Activated T-helper 2 cell treated with anti-CD3 and anti-CD28 coated beads, Interferon-gamma antibody, Interleukin-2, Interleukin-4, amounts not matched to agents 10 μg/mL and 5 μg/mL and 100 μg/mL, durations not matched to agents 14 hours and 24 hours and 36 hours (primary cell): ENCODE measurements at regions not wholly inside any gene's neighbourhood (a gene's known extent, or its start where the extent isn't known, plus 50 kb on each side); places are given as distances from the start of the nearest gene placed in this dataset.
A peak's percentile ranks its signal among the peaks of the same experiment; 100 is the strongest.
"Not testable (repeated sequence)": the region's sequence is repeated elsewhere in the genome, so short reads cannot be mapped to it uniquely, and the experiment has no call there.

ENCODE experiments used
- DNase-seq: peaks from one replicate; pipeline ENCODE4 v3.0.0; 2021; ENCODE audit warnings: low spot score
- H3K27ac Mint-ChIP-seq: one replicate; pipeline ENCODE4 v1.8.0; 2021; ENCODE audit warnings: mixed read lengths
- H3K27me3 Mint-ChIP-seq: one replicate; pipeline ENCODE4 v1.8.0; 2021; ENCODE audit warnings: low read depth, mixed read lengths
- H3K36me3 Mint-ChIP-seq: one replicate; pipeline ENCODE4 v1.8.0; 2021; ENCODE audit warnings: low read depth, mixed read lengths
- H3K4me1 Mint-ChIP-seq: one replicate; pipeline ENCODE4 v1.8.0; 2021; ENCODE audit warnings: low read depth, mixed read lengths
- H3K4me3 Mint-ChIP-seq: one replicate; pipeline ENCODE4 v1.8.0; 2021; ENCODE audit warnings: low read depth, mild to moderate bottlenecking, moderate library complexity, mixed read lengths
- H3K9me3 Mint-ChIP-seq: one replicate; pipeline ENCODE4 v1.8.0; 2021; ENCODE audit warnings: mixed read lengths
- intact Hi-C: fragments of 100-400 bp; cut with micrococcal nuclease; formaldehyde crosslinking; loops from one replicate; pipeline ENCODE4 v1.15.1; 2023

DNA sequence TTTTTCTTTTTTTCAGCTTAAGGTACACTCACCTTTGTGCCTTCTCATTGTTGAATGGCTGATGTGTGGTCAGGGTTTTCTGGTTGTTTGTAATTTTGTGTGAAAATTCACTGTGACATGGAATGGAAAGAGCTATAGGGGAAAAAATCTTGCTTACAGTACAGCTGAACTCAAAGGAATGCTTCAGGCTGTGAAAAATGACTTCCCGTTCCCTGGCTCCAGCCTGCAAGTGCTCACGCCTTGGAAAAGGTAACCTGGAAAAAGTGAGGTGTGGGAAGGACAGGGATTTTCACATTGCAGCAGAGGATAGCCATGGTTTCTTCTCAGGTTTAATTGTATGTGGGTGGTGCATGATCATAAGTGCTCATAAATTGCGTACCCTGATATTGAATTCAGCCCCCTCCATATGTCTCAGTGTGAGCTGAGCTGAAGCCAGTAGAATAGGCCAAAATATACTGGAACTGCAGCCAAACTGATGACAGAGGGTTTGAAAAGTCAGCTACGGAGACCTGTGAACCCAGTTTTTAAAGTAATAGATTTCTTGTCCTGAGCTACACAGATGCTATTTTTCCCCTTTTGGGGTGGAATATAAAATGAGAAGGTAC is 228.7 kb upstream of the RASGRP1 start:
- no peak overlapping the region for H3K27ac Mint-ChIP-seq
- no peaks in the 10 kb centered on the region for H3K36me3 Mint-ChIP-seq

DNA sequence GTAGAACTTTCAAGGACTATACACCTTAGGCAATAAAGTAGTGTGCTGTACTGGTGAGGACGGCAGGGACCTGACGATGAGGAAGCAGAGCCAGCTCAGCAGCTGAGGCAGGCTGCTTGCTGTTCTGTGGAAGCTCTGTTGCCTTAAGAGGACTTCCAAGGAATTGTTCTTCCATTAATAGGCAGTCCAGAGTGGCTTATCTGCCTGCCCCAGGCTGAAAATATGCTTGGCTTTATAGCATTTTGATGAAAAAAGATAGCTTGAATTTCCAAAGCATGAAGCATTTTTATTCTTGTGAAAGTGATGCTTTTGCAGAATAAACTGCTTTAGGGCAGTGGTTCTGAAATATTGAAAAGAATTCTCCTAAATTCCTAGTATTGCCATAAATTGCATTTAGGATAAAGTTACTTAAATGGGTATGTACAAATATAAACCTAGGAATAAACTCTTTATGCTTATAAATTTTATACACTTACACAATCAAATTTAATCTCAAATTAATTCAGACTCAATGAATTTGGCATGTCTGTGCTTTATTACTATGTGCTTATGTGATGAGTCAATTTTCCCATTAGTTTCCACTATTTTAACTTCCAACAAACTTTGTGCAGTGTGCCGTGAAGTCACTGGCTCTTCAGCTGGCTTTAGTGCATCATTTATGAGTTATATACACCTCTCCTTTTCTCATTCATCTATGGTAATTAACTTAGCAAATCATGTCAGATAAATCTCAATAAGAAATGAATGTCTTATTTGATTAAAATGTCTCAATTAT is 231.0 kb upstream of the RASGRP1 start:
- no peaks in the 10 kb centered on the region for H3K9me3 Mint-ChIP-seq
- H3K4me1 Mint-ChIP-seq = no peaks in the 10 kb centered on the region
- intact Hi-C loops = no loop called here
- no peak for DNase-seq
- H3K27me3 Mint-ChIP-seq = peaks cover 14% of the 10 kb centered on the region
- no peak overlapping the region for H3K27ac Mint-ChIP-seq
- H3K36me3 Mint-ChIP-seq = no peaks in the 10 kb centered on the region
- no peak overlapping the region for H3K4me3 Mint-ChIP-seq

More for the DNA sequence above, 228.7 kb upstream of the RASGRP1 start:
- intact Hi-C loops = no loop called here
- DNase-seq = no peak
- Mint-ChIP-seq H3K4me1 (no peaks in the 10 kb centered on the region), H3K27me3 (peaks cover 7% of the 10 kb centered on the region), H3K4me3 (no peak overlapping the region), H3K9me3 (no peaks in the 10 kb centered on the region)

DNA sequence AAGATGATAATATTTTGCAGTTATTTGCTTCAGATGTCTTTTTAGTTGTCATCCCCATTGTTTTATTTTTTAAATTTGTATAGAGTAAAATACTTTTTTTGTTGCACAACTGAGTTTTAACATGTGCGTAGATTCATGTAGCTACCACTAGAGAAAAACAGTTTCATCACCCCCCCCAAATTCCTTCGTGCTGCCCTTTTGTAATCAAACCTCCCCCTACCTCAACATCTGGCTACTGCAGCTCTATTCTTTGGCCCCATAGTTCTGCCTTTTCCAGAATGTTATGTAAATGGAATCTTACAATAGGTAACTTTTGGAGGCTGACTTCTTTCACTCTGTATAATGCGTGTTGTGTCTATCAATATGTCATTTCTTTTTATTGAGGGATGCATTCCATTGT is 232.0 kb upstream of the RASGRP1 start:
- Mint-ChIP-seq H3K4me1 (no peaks in the 10 kb centered on the region), H3K27me3 (peaks cover 14% of the 10 kb centered on the region), H3K36me3 (no peaks in the 10 kb centered on the region), H3K4me3 (no peak overlapping the region), H3K27ac (no peak overlapping the region), H3K9me3 (no peaks in the 10 kb centered on the region)
- intact Hi-C loops = no loop called here
- no peak for DNase-seq

DNA sequence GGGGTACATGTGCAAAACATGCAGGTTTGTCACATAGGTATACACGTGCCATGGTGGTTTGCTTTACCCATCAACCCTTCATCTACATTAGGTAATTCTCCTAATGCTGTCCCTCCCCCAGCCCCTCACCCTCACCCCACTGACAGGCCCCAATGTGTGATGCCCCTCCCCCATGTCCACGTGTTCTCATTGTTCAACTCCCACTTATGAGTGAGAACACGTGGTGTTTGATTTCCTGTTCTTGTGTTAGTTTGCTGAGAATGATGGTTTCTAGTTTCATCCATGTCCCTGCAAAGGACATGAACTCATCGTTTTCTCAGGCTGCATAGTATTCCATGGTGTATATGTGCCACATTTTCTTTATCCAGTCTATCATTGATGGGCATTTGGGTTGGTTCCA is 232.9 kb upstream of the RASGRP1 start:
- DNase-seq, H3K9me3 Mint-ChIP-seq, H3K4me3 Mint-ChIP-seq, intact Hi-C loops, H3K27ac Mint-ChIP-seq, H3K36me3 Mint-ChIP-seq, H3K4me1 Mint-ChIP-seq: not testable (repeated sequence)
- H3K27me3 Mint-ChIP-seq = peaks cover 20% of the 10 kb centered on the region

DNA sequence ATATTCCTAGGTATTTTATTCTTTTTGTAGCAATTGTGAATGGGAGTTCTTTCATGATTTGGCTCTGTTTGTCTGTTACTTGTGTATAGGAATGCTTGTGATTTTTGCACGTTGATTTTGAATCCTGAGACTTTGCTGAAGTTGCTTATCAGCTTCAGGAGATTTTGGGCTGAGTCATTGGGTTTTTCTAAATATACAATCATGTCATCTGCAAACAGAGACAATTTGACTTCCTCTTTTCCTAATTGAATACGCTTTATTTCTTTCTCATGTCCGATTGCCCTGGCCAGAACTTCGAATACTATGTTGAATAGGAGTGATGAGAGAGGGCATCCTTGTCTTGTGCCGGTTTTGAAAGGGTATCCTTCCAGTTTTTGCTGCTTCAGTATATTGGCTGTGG is 234.6 kb upstream of the RASGRP1 start:
- H3K27ac Mint-ChIP-seq, H3K4me3 Mint-ChIP-seq, H3K9me3 Mint-ChIP-seq, intact Hi-C loops, H3K36me3 Mint-ChIP-seq, DNase-seq, H3K4me1 Mint-ChIP-seq: not testable (repeated sequence)
- H3K27me3 Mint-ChIP-seq = peaks cover 16% of the 10 kb centered on the region

DNA sequence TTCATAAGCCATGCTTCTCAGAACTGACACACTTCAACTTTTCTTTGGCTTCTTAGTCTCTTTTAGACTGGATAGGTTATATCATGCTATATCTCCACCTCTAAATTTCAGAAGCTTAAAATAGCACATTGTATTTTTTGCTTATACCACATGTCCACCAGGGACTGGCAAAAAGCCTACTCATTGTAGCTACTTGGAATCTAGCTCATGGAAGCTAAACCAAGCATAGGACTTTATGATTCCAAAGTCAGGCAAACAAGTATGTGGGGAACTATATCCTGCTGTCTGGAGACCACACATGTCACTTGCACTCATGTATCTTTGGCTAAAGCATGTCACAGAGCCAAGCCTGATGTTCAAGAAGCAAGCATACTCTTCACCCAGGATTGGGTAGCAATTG is 245.0 kb upstream of the RASGRP1 start:
- intact Hi-C loops = no loop called here
- Mint-ChIP-seq H3K4me3 (no peak overlapping the region), H3K27me3 (peaks cover 6% of the 10 kb centered on the region), H3K4me1 (no peaks in the 10 kb centered on the region), H3K36me3 (no peaks in the 10 kb centered on the region), H3K27ac (no peak overlapping the region), H3K9me3 (no peaks in the 10 kb centered on the region)
- DNase-seq = no peak

DNA sequence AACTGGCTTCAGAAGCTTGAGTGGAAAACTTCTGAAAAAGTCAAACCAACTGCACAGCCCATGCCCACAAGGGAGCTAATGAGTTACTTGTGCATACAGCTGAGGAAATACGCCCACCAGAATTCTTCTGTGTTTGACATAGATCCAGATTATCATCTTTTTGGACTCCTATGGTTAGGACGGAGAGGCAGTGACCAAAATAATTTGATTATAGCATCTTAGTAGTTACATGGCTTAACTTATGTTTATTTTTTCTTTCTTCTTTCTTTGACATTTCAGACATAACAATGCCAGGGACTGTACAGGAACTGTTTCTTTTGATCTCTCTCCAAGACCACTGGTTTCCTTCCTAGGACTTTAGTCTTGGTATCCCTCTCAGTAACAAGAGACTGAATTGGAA is 246.1 kb upstream of the RASGRP1 start:
- H3K27ac Mint-ChIP-seq = no peak overlapping the region
- H3K9me3 Mint-ChIP-seq = no peaks in the 10 kb centered on the region
- H3K4me3 Mint-ChIP-seq = no peak overlapping the region
- intact Hi-C loops = no loop called here
- H3K27me3 Mint-ChIP-seq = peaks cover 7% of the 10 kb centered on the region
- no peaks in the 10 kb centered on the region for H3K4me1 Mint-ChIP-seq
- H3K36me3 Mint-ChIP-seq = no peaks in the 10 kb centered on the region
- DNase-seq = no peak

DNA sequence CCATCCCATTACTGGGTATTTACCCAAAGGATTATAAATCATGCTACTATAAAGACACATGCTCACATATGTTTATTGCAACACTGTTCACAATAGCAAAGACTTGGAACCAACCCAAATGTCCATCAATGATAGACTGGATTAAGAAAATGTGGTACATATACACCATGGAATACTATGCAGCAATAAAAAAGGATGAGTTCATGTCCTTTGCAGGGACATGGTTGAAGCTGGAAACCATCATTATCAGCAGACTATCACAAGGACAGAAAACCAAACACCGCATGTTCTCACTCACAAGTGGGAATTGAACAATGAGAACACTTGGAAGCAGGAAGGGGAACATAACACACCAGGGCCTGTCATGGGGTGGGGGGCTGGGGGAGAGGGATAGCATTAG is 249.6 kb upstream of the RASGRP1 start:
- DNase-seq, H3K36me3 Mint-ChIP-seq, H3K9me3 Mint-ChIP-seq, intact Hi-C loops, H3K4me1 Mint-ChIP-seq, H3K4me3 Mint-ChIP-seq, H3K27ac Mint-ChIP-seq: not testable (repeated sequence)
- peaks cover 14% of the 10 kb centered on the region for H3K27me3 Mint-ChIP-seq

DNA sequence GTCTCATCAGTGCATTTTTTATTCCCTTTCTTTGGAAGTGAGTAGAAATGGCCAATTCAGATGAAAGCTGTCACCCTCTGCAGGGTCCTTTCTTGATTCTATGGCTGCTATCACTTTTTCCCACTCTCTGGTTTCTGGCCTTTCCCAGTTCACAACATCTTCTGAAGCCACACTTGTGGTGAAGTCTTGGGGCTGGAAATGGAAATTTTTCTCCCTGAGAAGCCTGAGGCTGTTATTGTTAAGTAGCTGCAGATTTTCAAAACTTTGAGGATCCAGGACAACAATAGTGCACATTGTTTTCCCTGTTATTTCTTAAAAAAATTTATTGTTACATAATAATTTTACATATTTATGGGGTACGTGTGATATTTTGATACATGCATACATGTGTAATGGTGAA is 250.3 kb upstream of the RASGRP1 start:
- no peak for DNase-seq
- Mint-ChIP-seq H3K27me3 (peaks cover 14% of the 10 kb centered on the region), H3K27ac (no peak overlapping the region), H3K4me1 (peaks cover 4% of the 10 kb centered on the region), H3K36me3 (no peaks in the 10 kb centered on the region), H3K9me3 (no peaks in the 10 kb centered on the region), H3K4me3 (no peak overlapping the region)
- intact Hi-C loops = no loop called here

DNA sequence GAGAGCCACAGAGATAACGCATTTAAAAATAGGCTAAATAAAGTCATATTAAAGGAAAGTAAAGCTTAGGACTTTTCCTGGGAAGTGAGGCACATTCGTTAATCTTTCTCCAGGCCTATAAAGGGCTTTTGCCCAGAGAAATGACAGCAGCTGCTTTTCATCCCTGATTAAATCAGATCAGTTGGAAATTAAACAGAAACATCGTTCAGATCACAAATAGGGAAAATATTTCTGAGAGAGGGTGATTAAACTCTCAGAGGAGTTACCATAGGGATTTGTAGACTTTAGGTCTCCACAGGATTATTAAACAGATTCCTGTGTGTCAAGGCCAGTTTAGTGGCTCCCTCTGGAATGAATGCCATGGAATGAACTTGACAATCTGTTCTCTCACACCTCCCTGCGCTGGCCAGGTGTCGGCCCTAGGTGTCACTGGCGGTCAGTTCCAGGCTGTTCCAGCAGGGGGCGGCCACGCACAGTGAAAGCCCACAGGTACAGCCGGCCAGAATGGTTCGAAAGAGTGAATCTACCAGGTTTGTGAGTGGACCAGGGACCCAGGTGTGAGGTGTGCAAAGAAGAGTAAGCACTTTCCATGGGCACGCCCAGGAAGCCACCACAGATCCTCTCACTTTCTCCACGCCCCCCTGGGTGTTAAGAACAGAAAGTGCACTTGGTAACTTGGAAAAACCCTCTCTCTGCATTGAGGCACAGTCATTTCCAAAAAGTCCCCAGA is 253.0 kb upstream of the RASGRP1 start:
- intact Hi-C loops = loop anchor here (2.0 kb wide), 1 partner anchor 763 kb away; the partner anchor contains the start of gene THBS1
- peak; percentile 70 for DNase-seq
- H3K27me3 Mint-ChIP-seq = peaks cover 15% of the 10 kb centered on the region

DNA sequence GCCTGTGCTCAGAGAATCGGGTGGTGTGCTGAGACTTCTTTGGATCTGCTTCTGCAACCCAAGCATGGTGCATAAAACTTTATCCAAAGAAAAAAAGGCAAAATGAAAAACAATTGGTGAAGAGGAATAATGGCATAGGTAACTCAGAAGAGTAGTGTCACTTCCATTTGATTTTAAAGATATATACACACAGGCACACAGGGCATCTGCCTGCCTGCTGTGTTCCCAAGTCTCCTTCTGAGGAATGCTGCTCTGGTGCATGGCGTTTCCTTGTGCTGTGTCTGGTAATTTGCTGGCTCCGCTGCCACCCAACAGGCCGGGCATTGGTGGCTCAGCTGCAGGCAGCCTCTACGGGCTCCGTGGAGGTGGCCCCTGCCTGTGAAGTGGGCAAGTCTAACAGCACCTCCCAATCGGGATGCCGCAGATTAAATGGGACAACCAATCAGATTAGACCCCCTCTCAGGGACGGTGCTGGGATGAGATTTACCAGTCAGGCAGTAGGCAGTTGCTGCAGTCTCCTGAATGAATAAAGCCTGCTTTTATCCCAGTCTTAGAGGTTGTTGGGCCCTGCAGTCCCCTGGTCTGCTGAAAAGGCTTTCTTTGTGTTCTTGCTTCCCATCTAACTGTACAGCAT is 253.7 kb upstream of the RASGRP1 start:
- no peak for DNase-seq
- Mint-ChIP-seq H3K27ac (no peak overlapping the region), H3K4me3 (no peak overlapping the region), H3K27me3 (peaks cover 13% of the 10 kb centered on the region), H3K4me1 (peaks cover 4% of the 10 kb centered on the region), H3K36me3 (no peaks in the 10 kb centered on the region), H3K9me3 (no peaks in the 10 kb centered on the region)
- intact Hi-C loops = no loop called here

More for the DNA sequence above, 253.0 kb upstream of the RASGRP1 start:
- Mint-ChIP-seq H3K4me1 (peaks cover 4% of the 10 kb centered on the region), H3K36me3 (no peaks in the 10 kb centered on the region), H3K9me3 (no peaks in the 10 kb centered on the region), H3K4me3 (no peak overlapping the region), H3K27ac (no peak overlapping the region)

DNA sequence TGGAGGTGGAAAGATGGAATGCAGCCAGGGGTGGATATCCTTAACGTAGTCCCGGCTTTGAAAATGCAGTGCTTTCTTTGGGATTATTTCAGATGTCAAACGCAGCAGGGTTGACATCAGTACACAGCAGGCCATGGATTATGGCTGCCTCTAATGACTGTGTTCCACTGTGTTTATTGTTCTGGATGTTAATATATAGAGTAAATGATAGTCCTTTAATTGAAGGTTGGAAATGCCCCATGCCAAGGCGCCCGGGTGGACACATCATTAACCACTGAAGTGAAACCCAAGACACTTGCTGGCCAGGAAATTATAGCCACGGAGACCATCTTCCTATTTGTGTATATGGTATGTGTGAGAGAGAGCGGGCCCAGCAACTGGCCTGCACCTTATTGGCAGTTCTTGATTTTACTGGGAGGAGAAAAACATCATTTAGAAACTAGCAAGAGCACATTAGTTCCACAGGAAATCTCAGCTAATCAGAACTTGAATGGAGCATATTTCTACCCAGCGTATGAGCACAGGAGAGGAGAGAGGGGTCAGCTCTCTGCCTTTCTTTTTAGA is 254.9 kb upstream of the RASGRP1 start:
- Mint-ChIP-seq H3K4me3 (no peak overlapping the region), H3K4me1 (peaks cover 4% of the 10 kb centered on the region), H3K36me3 (no peaks in the 10 kb centered on the region), H3K9me3 (no peaks in the 10 kb centered on the region), H3K27me3 (peaks cover 13% of the 10 kb centered on the region), H3K27ac (no peak overlapping the region)
- no peak for DNase-seq
- intact Hi-C loops = no loop called here
